ENCODE measurements at regions not wholly inside any gene's neighbourhood (a gene's known extent, or its start where the extent isn't known, plus 50 kb on each side); places are given as distances from the start of the nearest gene placed in this dataset.

DNA sequence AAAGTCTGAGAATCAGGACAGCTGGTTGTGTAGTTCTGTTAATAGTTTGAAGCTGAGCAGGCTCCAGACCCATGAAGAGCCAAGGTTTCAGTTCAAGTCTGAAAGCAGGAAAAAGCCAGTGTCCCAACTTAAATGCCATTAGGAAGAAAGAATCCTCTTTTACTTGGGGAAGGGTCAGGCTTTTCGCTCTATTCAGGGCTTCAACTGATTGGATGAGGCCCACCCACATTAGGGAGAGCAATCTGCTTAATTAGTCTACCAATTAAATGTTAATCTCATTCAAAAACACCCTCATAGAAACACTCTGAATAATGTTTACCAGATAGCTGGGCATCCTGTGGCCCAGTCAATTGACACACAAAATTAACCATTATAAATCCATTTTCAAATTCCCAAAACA, 462.2 kb downstream of the EPM2A start:
- Mint-ChIP-seq H3K27me3 (ENCODE audit: unreplicated experiment) (no peaks in the 10 kb centered on the region), H3K27ac (ENCODE audit: unreplicated experiment) (no peak overlapping the region), H3K4me1 (ENCODE audit: low read depth, unreplicated experiment) (no peaks in the 10 kb centered on the region), H3K9me3 (ENCODE audit: unreplicated experiment) (no peaks in the 10 kb centered on the region), H3K36me3 (ENCODE audit: unreplicated experiment) (no peaks in the 10 kb centered on the region), H3K4me3 (ENCODE audit: unreplicated experiment) (no peak overlapping the region)
- no peak for DNase-seq
- TF ChIP-seq, protein P1, sequence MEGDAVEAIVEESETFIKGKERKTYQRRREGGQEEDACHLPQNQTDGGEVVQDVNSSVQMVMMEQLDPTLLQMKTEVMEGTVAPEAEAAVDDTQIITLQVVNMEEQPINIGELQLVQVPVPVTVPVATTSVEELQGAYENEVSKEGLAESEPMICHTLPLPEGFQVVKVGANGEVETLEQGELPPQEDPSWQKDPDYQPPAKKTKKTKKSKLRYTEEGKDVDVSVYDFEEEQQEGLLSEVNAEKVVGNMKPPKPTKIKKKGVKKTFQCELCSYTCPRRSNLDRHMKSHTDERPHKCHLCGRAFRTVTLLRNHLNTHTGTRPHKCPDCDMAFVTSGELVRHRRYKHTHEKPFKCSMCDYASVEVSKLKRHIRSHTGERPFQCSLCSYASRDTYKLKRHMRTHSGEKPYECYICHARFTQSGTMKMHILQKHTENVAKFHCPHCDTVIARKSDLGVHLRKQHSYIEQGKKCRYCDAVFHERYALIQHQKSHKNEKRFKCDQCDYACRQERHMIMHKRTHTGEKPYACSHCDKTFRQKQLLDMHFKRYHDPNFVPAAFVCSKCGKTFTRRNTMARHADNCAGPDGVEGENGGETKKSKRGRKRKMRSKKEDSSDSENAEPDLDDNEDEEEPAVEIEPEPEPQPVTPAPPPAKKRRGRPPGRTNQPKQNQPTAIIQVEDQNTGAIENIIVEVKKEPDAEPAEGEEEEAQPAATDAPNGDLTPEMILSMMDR (IDR thresholded peaks at IDR 0.05; ENCODE audit: partially characterized antibody, unreplicated experiment), result no peak

DNA sequence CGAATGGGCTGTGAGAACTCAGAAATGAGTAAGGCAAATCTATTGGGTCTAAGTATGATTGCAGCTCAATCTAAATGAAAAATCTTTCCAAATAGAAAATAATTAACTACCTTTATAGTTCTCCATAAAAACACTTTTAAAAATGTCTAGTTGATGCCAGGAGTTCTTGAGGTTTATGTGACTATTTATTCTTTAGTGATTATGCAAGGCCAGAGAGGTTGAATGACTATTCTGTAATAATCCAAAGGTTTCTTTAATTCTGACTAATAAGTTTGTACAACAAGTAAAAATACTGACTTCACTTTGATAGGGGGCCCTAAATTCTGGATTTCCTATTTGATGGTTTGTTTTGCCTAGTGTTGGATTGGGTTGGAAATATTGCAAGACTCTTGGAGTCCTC, 461.2 kb downstream of the EPM2A start:
- Mint-ChIP-seq H3K9me3 (ENCODE audit: unreplicated experiment) (no peaks in the 10 kb centered on the region), H3K4me3 (ENCODE audit: unreplicated experiment) (no peak overlapping the region), H3K27me3 (ENCODE audit: unreplicated experiment) (no peaks in the 10 kb centered on the region), H3K27ac (ENCODE audit: unreplicated experiment) (no peak overlapping the region), H3K36me3 (ENCODE audit: unreplicated experiment) (no peaks in the 10 kb centered on the region), H3K4me1 (ENCODE audit: low read depth, unreplicated experiment) (no peaks in the 10 kb centered on the region)
- TF ChIP-seq, protein P1 (IDR thresholded peaks at IDR 0.05; ENCODE audit: partially characterized antibody, unreplicated experiment), result no peak
- no peak for DNase-seq

DNA sequence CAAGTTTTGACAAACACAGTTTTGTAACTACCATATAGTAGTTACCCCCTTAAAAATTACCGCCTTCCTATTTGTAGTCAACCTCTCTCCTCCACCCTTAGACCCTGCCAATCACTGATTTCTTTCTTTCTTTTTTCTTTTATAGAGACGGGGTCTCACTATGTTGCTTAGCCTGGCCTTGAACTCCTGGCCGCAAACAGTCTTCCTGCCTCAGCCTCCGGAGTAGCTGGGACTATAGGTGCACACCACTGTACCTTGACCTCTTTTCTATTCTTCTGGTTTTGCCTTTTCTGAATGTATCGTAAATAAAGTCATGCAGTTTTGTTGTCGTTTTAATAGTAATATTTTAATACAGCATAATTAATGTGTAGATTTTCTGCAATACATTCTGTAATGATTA, 460.3 kb downstream of the EPM2A start:
- Mint-ChIP-seq H3K9me3 (ENCODE audit: unreplicated experiment) (no peaks in the 10 kb centered on the region), H3K27me3 (ENCODE audit: unreplicated experiment) (no peaks in the 10 kb centered on the region), H3K27ac (ENCODE audit: unreplicated experiment) (no peak overlapping the region), H3K4me3 (ENCODE audit: unreplicated experiment) (no peak overlapping the region), H3K4me1 (ENCODE audit: low read depth, unreplicated experiment) (no peaks in the 10 kb centered on the region), H3K36me3 (ENCODE audit: unreplicated experiment) (no peaks in the 10 kb centered on the region)
- TF ChIP-seq, protein P1 (IDR thresholded peaks at IDR 0.05; ENCODE audit: partially characterized antibody, unreplicated experiment), result no peak
- no peak for DNase-seq

DNA sequence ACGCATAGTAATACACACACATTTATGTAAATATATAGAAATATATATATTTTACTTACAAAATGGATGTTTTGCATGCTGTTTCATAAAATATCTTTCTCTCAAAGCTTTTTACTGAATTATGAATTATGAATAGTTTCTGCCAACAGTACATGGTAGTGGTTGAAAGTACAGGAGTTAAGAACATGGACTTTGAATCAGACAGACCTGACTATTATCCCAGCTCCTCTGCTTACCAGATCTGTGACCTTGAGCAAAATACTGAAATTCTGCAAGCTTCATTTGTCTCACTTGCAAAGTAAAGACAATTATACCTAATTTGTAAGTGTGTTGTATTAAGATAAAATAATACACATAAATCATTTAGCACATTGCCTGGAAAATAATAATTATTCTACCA, 459.5 kb downstream of the EPM2A start:
- no peaks in the 10 kb centered on the region for H3K36me3 Mint-ChIP-seq (ENCODE audit: unreplicated experiment)

DNA sequence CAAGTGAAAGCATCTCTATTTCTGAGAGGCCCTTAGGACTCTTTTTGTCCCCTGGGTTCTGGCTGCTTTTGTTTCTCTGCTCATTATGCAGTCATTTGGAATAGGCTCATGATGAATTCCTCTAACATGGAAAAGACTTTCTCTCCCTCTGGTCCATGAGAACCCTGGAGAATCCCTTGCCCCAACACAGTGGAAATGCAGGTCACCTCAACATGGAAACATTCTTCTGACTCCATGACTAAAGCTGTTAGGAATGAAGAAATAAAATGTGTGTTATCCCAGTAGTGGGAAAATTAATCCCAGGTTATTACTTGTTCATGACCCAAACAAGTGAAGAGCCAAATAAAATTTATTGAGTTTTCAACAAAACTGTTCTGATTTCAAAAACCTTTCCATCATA, 458.6 kb downstream of the EPM2A start:
- Mint-ChIP-seq H3K36me3 (ENCODE audit: unreplicated experiment) (no peaks in the 10 kb centered on the region), H3K27me3 (ENCODE audit: unreplicated experiment) (no peaks in the 10 kb centered on the region), H3K4me1 (ENCODE audit: low read depth, unreplicated experiment) (no peaks in the 10 kb centered on the region), H3K4me3 (ENCODE audit: unreplicated experiment) (no peak overlapping the region), H3K27ac (ENCODE audit: unreplicated experiment) (no peak overlapping the region), H3K9me3 (ENCODE audit: unreplicated experiment) (no peaks in the 10 kb centered on the region)
- TF ChIP-seq, protein P1 (IDR thresholded peaks at IDR 0.05; ENCODE audit: partially characterized antibody, unreplicated experiment), result no peak
- DNase-seq, result no peak

More for the DNA sequence above, 459.5 kb downstream of the EPM2A start:
- Mint-ChIP-seq H3K9me3 (ENCODE audit: unreplicated experiment) (no peaks in the 10 kb centered on the region), H3K27me3 (ENCODE audit: unreplicated experiment) (no peaks in the 10 kb centered on the region), H3K4me3 (ENCODE audit: unreplicated experiment) (no peak overlapping the region), H3K27ac (ENCODE audit: unreplicated experiment) (no peak overlapping the region), H3K4me1 (ENCODE audit: low read depth, unreplicated experiment) (no peaks in the 10 kb centered on the region)
- TF ChIP-seq, protein P1 (IDR thresholded peaks at IDR 0.05; ENCODE audit: partially characterized antibody, unreplicated experiment), result no peak
- DNase-seq, result no peak
